IPS-18c (cell line): ENCODE measurements at regions not wholly inside any gene's neighbourhood (a gene's known extent, or its start where the extent isn't known, plus 50 kb on each side); places are given as distances from the start of the nearest gene placed in this dataset.
"Not testable (repeated sequence)": the region's sequence is repeated elsewhere in the genome, so short reads cannot be mapped to it uniquely, and the experiment has no call there.

Source experiments
- H3K4me3 ChIP-seq: 2 replicates; pipeline ENCODE4 v1.7.0; 2013; ENCODE audit warnings: low read depth, mild to moderate bottlenecking, low read length, moderate library complexity; ENCODE audit not compliant: insufficient read depth
- H3K9me3 ChIP-seq: one replicate; pipeline ENCODE4 v1.6.1; 2013; ENCODE audit warnings: mild to moderate bottlenecking, low read length, moderate library complexity; ENCODE audit not compliant: control insufficient read depth, insufficient read depth

GRCh38 chr4:27764526-27764837 is 903.8 kb downstream of the STIM2 start:
- no peaks in the 10 kb centered on the region for H3K9me3 ChIP-seq
- no peak overlapping the region for H3K4me3 ChIP-seq

- Histone ChIP-seq H3K4me3 (no peak overlapping the region), H3K9me3 (no peaks in the 10 kb centered on the region)
Observed at GRCh38 chr4:27770895-27771294, 910.3 kb downstream of the STIM2 start.

- H3K9me3 ChIP-seq, result no peaks in the 10 kb centered on the region
Observed at GRCh38 chr4:27775156-27775555, 914.5 kb downstream of the STIM2 start.

GRCh38 chr4:27779827-27780226 is 919.2 kb downstream of the STIM2 start:
- Histone ChIP-seq H3K9me3 (no peaks in the 10 kb centered on the region), H3K4me3 (no peak overlapping the region)

More at GRCh38 chr4:27775156-27775555, 914.5 kb downstream of the STIM2 start:
- no peak overlapping the region for H3K4me3 ChIP-seq

GRCh38 chr4:27787195-27787594 is 926.6 kb downstream of the STIM2 start:
- Histone ChIP-seq H3K9me3 (no peaks in the 10 kb centered on the region), H3K4me3 (no peak overlapping the region)

GRCh38 chr4:27789773-27790172 is 929.1 kb downstream of the STIM2 start:
- Histone ChIP-seq H3K4me3 (no peak overlapping the region), H3K9me3 (no peaks in the 10 kb centered on the region)

- H3K4me3 ChIP-seq, result no peak overlapping the region
- H3K9me3 ChIP-seq, result no peaks in the 10 kb centered on the region
Observed at GRCh38 chr4:27790911-27791310, 930.3 kb downstream of the STIM2 start.

GRCh38 chr4:27791640-27792039 is 931.0 kb downstream of the STIM2 start:
- no peaks in the 10 kb centered on the region for H3K9me3 ChIP-seq
- no peak overlapping the region for H3K4me3 ChIP-seq

- Histone ChIP-seq H3K4me3 (no peak overlapping the region), H3K9me3 (no peaks in the 10 kb centered on the region)
Observed at GRCh38 chr4:27807207-27807606, 946.6 kb downstream of the STIM2 start.

- Histone ChIP-seq H3K9me3 (peaks cover 2% of the 10 kb centered on the region), H3K4me3 (no peak overlapping the region)
Observed at GRCh38 chr4:27811948-27812347, 951.3 kb downstream of the STIM2 start.

GRCh38 chr4:27813226-27813625 is 952.6 kb downstream of the STIM2 start:
- not testable (repeated sequence) for H3K9me3 ChIP-seq, H3K4me3 ChIP-seq

- not testable (repeated sequence) for H3K4me3 ChIP-seq, H3K9me3 ChIP-seq
Observed at GRCh38 chr4:27813699-27814425, 953.2 kb downstream of the STIM2 start.

- H3K4me3 ChIP-seq, result no peak overlapping the region
- H3K9me3 ChIP-seq, result no peaks in the 10 kb centered on the region
Observed at GRCh38 chr4:27819246-27819645, 958.6 kb downstream of the STIM2 start.

- H3K4me3 ChIP-seq, result no peak overlapping the region
- H3K9me3 ChIP-seq, result no peaks in the 10 kb centered on the region
Observed at GRCh38 chr4:27828843-27829242, 968.2 kb downstream of the STIM2 start.

GRCh38 chr4:27830251-27830650 is 969.6 kb downstream of the STIM2 start:
- Histone ChIP-seq H3K4me3 (no peak overlapping the region), H3K9me3 (no peaks in the 10 kb centered on the region)

GRCh38 chr4:27835851-27836250 is 975.2 kb downstream of the STIM2 start:
- Histone ChIP-seq H3K4me3 (no peak overlapping the region), H3K9me3 (no peaks in the 10 kb centered on the region)

- no peaks in the 10 kb centered on the region for H3K9me3 ChIP-seq
- no peak overlapping the region for H3K4me3 ChIP-seq
Observed at GRCh38 chr4:27836523-27836922, 975.9 kb downstream of the STIM2 start.

- Histone ChIP-seq H3K9me3 (no peaks in the 10 kb centered on the region), H3K4me3 (no peak overlapping the region)
Observed at GRCh38 chr4:27843776-27844175, 983.1 kb downstream of the STIM2 start.

GRCh38 chr4:27844376-27844775 is 983.7 kb downstream of the STIM2 start:
- H3K4me3 ChIP-seq, result no peak overlapping the region
- no peaks in the 10 kb centered on the region for H3K9me3 ChIP-seq
